CD8-positive, alpha-beta memory T cell (primary cell): ENCODE measurements at regions not wholly inside any gene's neighbourhood (a gene's known extent, or its start where the extent isn't known, plus 50 kb on each side); places are given as distances from the start of the nearest gene placed in this dataset.
A peak's percentile ranks its signal among the peaks of the same experiment; 100 is the strongest.

ENCODE experiments used
- CTCF ChIA-PET: fragments of 350-600 bp; sonication (Branson Sonifier 250); formaldehyde crosslinking; loops from one replicate; lab custom pipeline; 2021; ENCODE audit warnings: antibody characterized with exemption; lab: Charles Lee
- POLR2A ChIA-PET: fragments of 350-600 bp; sonication (Branson Sonifier 250); formaldehyde crosslinking; loops from one replicate; lab custom pipeline; 2021; ENCODE audit warnings: antibody characterized with exemption; lab: Charles Lee
- DNase-seq, 5 donors: peaks; one replicate each; pipeline versions ENCODE4 v3.0.0 to v3.0.0-alpha.2; 2020 to 2022; ENCODE audit warnings: mixed read lengths in 1 of 5
- H3K27ac ChIP-seq: one replicate; pipeline ENCODE4 v1.7.0; 2013; ENCODE audit warnings: low read depth, mild to moderate bottlenecking, low read length, moderate library complexity
- H3K27me3 ChIP-seq: 2 replicates; pipeline ENCODE4 v1.7.0; 2013; ENCODE audit warnings: low read length, mild to moderate bottlenecking; ENCODE audit not compliant: insufficient read depth, poor library complexity, severe bottlenecking
- H3K36me3 ChIP-seq: 2 replicates; pipeline ENCODE4 v1.7.0; 2013; ENCODE audit warnings: mild to moderate bottlenecking, low read length, moderate library complexity; ENCODE audit not compliant: insufficient read depth
- H3K4me1 ChIP-seq: 2 replicates; pipeline ENCODE4 v1.7.0; 2013; ENCODE audit warnings: mild to moderate bottlenecking, low read length, moderate library complexity; ENCODE audit not compliant: insufficient read depth
- H3K4me3 ChIP-seq: 2 replicates; pipeline ENCODE4 v1.7.0; 2013; ENCODE audit warnings: mild to moderate bottlenecking, low read length
- H3K9me3 ChIP-seq: 2 replicates; pipeline ENCODE4 v1.7.0; 2013; ENCODE audit warnings: mild to moderate bottlenecking, low read length
- H3K27ac Mint-ChIP-seq, 8 donors: one replicate each; pipeline ENCODE4 v1.8.0; 2020 to 2021; ENCODE audit warnings: mixed read lengths in 8 of 8, mild to moderate bottlenecking in 6 of 8, inconsistent platforms in 3 of 8, moderate library complexity in 3 of 8
- H3K27me3 Mint-ChIP-seq, 2 donors: one replicate each; pipeline ENCODE4 v1.8.0; 2020 to 2021; ENCODE audit warnings: mixed read lengths in 2 of 2, mild to moderate bottlenecking in 1 of 2, moderate library complexity in 1 of 2
- H3K36me3 Mint-ChIP-seq, 3 donors: one replicate each; pipeline ENCODE4 v1.8.0; 2020 to 2021; ENCODE audit warnings: mixed read lengths in 3 of 3, inconsistent platforms in 1 of 3, mild to moderate bottlenecking in 1 of 3
- H3K4me1 Mint-ChIP-seq, 3 donors: one replicate each; pipeline ENCODE4 v1.8.0; 2020 to 2021; ENCODE audit warnings: mixed read lengths in 3 of 3, inconsistent platforms in 1 of 3, mild to moderate bottlenecking in 1 of 3
- H3K4me3 Mint-ChIP-seq, 7 donors: one replicate each; pipeline ENCODE4 v1.8.0; 2020 to 2021; ENCODE audit warnings: mixed read lengths in 7 of 7, mild to moderate bottlenecking in 6 of 7, moderate library complexity in 4 of 7, inconsistent platforms in 2 of 7
- H3K9me3 Mint-ChIP-seq, 5 donors: one replicate each; pipeline ENCODE4 v1.8.0; 2020 to 2022; ENCODE audit warnings: mixed read lengths in 5 of 5, mild to moderate bottlenecking in 3 of 5, moderate library complexity in 2 of 5, inconsistent platforms in 1 of 5

DNA sequence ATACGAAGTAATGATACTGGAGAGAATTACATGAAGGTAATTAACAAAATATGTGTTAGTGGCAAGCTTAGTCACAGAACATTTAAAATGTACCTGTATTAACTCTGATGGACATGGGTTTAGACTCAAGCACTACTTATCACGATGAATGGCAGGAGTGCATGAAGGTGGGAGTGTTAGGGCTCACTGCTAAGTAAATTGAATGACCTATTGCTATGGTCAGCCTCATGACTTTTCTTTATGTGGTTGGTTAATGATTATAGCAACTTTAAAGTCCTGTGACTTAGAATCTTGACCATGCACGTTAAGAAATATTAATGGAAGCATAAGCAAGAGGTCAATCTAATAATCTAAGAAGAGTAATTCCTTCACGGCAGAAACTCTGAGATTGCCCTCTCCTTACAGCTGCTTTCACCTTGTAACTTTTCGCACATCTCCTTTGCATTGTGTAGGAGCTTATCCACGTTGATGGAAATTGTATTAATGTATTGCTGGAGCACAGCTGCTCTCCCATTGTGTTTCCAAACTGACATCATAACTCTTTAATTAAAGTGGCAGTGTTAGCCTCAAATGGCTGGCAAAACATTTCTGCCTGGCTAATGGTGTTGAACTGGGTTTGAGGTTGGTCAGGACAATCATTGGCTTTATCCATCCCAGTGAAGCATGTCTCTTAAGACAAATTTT is 114.5 kb downstream of the RXFP2 start:
- no peak overlapping the region for H3K27ac ChIP-seq
- peaks cover 5 to 7% of the 10 kb centered on the region in 2 donors for H3K27me3 Mint-ChIP-seq
- no peaks in the 10 kb centered on the region for H3K9me3 ChIP-seq
- no peaks in the 10 kb centered on the region for H3K9me3 Mint-ChIP-seq
- no peak overlapping the region for H3K4me3 ChIP-seq
- no peak for DNase-seq
- H3K27me3 ChIP-seq = no peaks in the 10 kb centered on the region
- H3K4me1 ChIP-seq = no peaks in the 10 kb centered on the region
- H3K4me1 Mint-ChIP-seq = peaks cover 0 to 9% (median 0%) of the 10 kb centered on the region in 3 donors
- H3K4me3 Mint-ChIP-seq = no peak overlapping the region
- CTCF ChIA-PET = no interaction called here
- POLR2A ChIA-PET = no interaction called here
- H3K36me3 Mint-ChIP-seq = no peaks in the 10 kb centered on the region
- H3K36me3 ChIP-seq = no peaks in the 10 kb centered on the region
- no peak overlapping the region for H3K27ac Mint-ChIP-seq

DNA sequence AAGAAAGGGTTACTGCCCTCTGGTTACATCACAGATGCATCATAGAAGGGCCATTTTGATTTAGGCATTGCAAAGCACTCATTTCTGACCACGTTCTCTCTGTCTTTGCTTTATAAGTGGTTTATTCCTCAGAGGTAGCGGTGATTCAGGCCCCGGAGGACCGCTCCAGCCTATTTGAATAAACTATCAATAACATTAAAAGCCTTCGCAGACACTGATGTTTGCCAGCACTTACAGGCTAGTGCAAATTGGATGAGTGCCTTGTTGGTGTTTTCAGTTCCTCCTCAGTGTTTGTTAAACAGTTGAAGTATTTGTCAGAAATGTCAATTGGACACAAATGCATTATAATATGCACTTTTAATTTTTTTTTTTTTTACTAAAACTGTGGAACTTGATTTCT is 120.2 kb downstream of the RXFP2 start:
- Mint-ChIP-seq H3K36me3 (no peaks in the 10 kb centered on the region), H3K27ac (no peak overlapping the region), H3K4me3 (no peak overlapping the region), H3K9me3 (peaks cover 0 to 3% (median 0%) of the 10 kb centered on the region in 5 donors), H3K4me1 (no peaks in the 10 kb centered on the region), H3K27me3 (peaks cover 2 to 9% of the 10 kb centered on the region in 2 donors)
- Histone ChIP-seq H3K27me3 (no peaks in the 10 kb centered on the region), H3K27ac (no peak overlapping the region), H3K36me3 (no peaks in the 10 kb centered on the region), H3K4me1 (no peaks in the 10 kb centered on the region), H3K4me3 (no peak overlapping the region), H3K9me3 (no peaks in the 10 kb centered on the region)
- ChIA-PET CTCF (no interaction called here), POLR2A (no interaction called here)
- DNase-seq = no peak

DNA sequence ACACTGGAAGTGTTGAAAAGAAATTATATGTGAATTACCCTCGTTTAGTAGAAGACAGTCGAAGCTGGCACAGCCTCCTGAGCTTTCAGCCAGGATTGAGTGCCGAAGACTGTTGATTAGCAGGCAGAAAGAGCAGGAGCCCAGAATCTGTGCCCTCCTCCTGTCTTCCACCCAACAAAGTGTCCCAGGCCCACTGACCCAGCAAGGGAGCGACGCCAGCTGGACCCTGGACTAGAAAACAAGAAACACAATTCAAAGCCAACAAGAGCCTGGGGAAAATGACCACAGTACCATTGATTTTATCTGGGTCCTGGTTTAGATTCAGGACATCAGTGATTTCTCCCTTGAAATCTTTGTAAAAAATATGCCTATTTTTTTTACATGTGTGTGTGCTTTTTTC is 120.7 kb downstream of the RXFP2 start:
- POLR2A ChIA-PET = no interaction called here
- CTCF ChIA-PET = no interaction called here
- Mint-ChIP-seq H3K27me3 (peaks cover 2 to 12% of the 10 kb centered on the region in 2 donors), H3K4me3 (no peak overlapping the region), H3K36me3 (peaks cover 0 to 1% (median 0%) of the 10 kb centered on the region in 3 donors), H3K27ac (peak overlapping the region in 1 of 8 donors; percentile 14), H3K9me3 (peaks cover 0 to 3% (median 0%) of the 10 kb centered on the region in 5 donors), H3K4me1 (no peaks in the 10 kb centered on the region)
- DNase-seq = no peak
- H3K27me3 ChIP-seq = no peaks in the 10 kb centered on the region
- H3K9me3 ChIP-seq = no peaks in the 10 kb centered on the region
- no peak overlapping the region for H3K27ac ChIP-seq
- no peak overlapping the region for H3K4me3 ChIP-seq
- no peaks in the 10 kb centered on the region for H3K36me3 ChIP-seq
- H3K4me1 ChIP-seq = no peaks in the 10 kb centered on the region

DNA sequence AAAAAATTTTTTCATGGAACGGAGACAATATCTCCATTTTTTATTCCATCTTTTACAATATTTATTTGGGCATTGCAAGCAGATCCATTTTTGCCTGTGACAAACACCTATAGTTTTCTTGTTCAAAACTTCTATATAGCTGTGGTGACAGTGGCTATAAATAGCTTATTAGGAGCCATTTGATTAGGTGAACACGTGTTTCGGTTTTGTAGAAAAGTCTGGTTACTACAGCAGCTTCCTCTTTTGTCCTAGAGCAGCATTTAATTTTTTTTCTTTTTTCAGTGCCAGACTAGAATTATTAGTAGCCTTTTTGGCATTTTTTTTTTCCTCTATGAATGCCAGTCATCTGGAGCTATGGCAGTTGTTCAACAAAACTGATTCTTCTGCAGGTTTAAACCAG is 123.5 kb downstream of the RXFP2 start:
- peaks cover 0 to 1% (median 0%) of the 10 kb centered on the region in 3 donors for H3K36me3 Mint-ChIP-seq
- no peak for DNase-seq

DNA sequence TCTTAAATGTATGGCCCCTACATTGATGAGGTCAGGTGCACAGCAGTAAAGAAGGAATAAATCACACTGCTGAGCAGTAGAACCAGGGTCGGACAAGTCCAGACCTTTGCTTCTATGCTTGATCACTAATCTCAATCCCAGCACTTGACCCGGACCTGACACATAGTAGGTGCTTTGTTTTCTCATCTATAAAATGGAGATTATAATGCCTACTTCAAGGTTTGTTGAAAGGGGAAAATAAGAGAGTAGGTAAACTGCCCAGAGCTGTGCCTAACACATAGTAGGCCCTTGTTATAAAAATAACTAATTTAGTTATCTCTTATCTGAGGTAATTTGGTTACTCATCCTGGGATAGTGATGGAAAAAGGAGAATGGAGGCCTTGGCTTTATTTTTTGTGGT is 125.0 kb downstream of the RXFP2 start:
- Mint-ChIP-seq H3K4me1 (no peaks in the 10 kb centered on the region), H3K9me3 (peaks cover 0 to 3% (median 0%) of the 10 kb centered on the region in 5 donors), H3K4me3 (no peak overlapping the region), H3K27me3 (peaks cover 0 to 7% of the 10 kb centered on the region in 2 donors), H3K27ac (no peak overlapping the region), H3K36me3 (peaks cover 0 to 1% (median 0%) of the 10 kb centered on the region in 3 donors)
- Histone ChIP-seq H3K4me1 (no peaks in the 10 kb centered on the region), H3K27ac (no peak overlapping the region), H3K27me3 (no peaks in the 10 kb centered on the region), H3K36me3 (no peaks in the 10 kb centered on the region), H3K9me3 (no peaks in the 10 kb centered on the region), H3K4me3 (no peak overlapping the region)
- ChIA-PET CTCF (no interaction called here), POLR2A (no interaction called here)
- no peak for DNase-seq

More for the DNA sequence above, 123.5 kb downstream of the RXFP2 start:
- Mint-ChIP-seq H3K27me3 (peaks cover 0 to 12% of the 10 kb centered on the region in 2 donors), H3K9me3 (peaks cover 0 to 3% (median 0%) of the 10 kb centered on the region in 5 donors), H3K4me1 (no peaks in the 10 kb centered on the region), H3K4me3 (no peak overlapping the region), H3K27ac (no peak overlapping the region)
- H3K4me1 ChIP-seq = no peaks in the 10 kb centered on the region
- no peaks in the 10 kb centered on the region for H3K9me3 ChIP-seq
- H3K27me3 ChIP-seq = no peaks in the 10 kb centered on the region
- POLR2A ChIA-PET = no interaction called here
- H3K4me3 ChIP-seq = no peak overlapping the region
- no peak overlapping the region for H3K27ac ChIP-seq
- H3K36me3 ChIP-seq = no peaks in the 10 kb centered on the region
- CTCF ChIA-PET = no interaction called here

DNA sequence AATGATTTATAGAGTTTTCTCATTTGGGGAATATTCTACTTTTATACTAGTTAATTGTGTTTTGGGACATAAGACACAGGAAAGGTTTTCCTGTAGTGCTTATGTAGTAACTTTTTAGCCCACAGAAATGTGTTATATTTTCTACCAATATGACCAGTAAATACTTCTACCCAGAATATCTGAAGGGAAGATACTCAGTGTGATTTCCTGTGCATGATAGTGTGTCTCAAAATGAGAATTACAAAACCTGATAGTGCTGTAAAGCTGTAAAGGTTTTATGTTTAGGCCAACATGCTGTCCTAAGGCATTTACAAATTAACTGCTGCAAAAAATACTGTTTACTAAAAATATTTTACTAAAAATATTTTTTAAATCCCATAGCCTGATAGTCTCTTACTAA is 126.8 kb downstream of the RXFP2 start:
- no peak for DNase-seq

DNA sequence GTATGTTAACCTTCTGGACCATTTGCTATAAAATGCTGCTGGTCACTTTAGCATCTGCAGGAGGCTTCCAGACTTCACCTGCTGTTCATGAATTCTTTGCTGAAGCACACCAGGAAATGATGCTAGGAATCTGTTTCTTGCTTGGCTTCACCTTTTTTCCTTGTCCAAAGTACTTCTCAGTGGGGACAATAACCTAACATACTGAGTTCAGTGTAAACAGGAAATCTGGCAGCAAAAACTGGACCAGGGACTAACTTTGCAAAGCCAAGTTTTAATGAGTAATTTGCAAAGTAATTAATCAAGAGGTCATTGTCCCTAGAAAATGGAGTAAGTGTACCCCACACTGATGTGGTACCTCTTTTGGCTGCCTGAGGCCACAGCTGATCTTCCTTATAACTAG is 128.4 kb downstream of the RXFP2 start:
- Mint-ChIP-seq H3K4me1 (no peaks in the 10 kb centered on the region), H3K9me3 (peaks cover 0 to 3% (median 0%) of the 10 kb centered on the region in 5 donors), H3K36me3 (peaks cover 0 to 1% (median 0%) of the 10 kb centered on the region in 3 donors), H3K27me3 (peaks cover 2 to 3% of the 10 kb centered on the region in 2 donors), H3K27ac (peak overlapping the region in 1 of 8 donors; percentile 18), H3K4me3 (no peak overlapping the region)
- Histone ChIP-seq H3K9me3 (no peaks in the 10 kb centered on the region), H3K4me1 (no peaks in the 10 kb centered on the region), H3K27ac (no peak overlapping the region), H3K27me3 (no peaks in the 10 kb centered on the region), H3K36me3 (no peaks in the 10 kb centered on the region), H3K4me3 (no peak overlapping the region)
- DNase-seq = no peak
- ChIA-PET CTCF (no interaction called here), POLR2A (no interaction called here)

More for the DNA sequence above, 126.8 kb downstream of the RXFP2 start:
- ChIA-PET POLR2A (no interaction called here), CTCF (no interaction called here)
- no peak overlapping the region for H3K27ac ChIP-seq
- no peak overlapping the region for H3K4me3 ChIP-seq
- Mint-ChIP-seq H3K27me3 (peaks cover 0 to 6% of the 10 kb centered on the region in 2 donors), H3K4me1 (no peaks in the 10 kb centered on the region), H3K4me3 (no peak overlapping the region), H3K27ac (no peak overlapping the region), H3K9me3 (peaks cover 0 to 3% (median 0%) of the 10 kb centered on the region in 5 donors), H3K36me3 (peaks cover 0 to 1% (median 0%) of the 10 kb centered on the region in 3 donors)
- H3K4me1 ChIP-seq = no peaks in the 10 kb centered on the region
- H3K36me3 ChIP-seq = no peaks in the 10 kb centered on the region
- H3K27me3 ChIP-seq = no peaks in the 10 kb centered on the region
- H3K9me3 ChIP-seq = no peaks in the 10 kb centered on the region

DNA sequence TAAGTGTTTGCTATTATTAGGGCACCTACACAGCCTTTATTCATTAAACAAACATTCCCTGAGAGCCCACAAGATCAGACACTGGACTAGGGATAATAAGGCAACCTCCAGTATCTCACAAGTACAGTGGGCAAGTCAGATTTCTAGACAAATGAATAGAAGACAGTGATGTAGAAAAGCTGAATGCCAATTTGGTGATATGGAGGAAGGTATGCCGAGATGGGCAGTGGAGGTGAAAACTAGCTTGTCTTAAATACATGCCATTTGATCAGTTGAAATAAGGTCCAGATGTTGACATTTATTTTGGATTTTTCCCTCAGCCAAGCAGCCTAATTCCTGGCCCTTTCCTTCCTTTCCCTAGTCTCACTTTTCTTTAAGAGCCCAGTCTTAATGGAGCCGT is 130.3 kb downstream of the RXFP2 start:
- H3K36me3 Mint-ChIP-seq = peaks cover 0 to 1% (median 0%) of the 10 kb centered on the region in 3 donors
- no peak overlapping the region for H3K27ac ChIP-seq
- H3K4me3 ChIP-seq = no peak overlapping the region
- ChIA-PET CTCF (no interaction called here), POLR2A (no interaction called here)
- peak overlapping the region in 1 of 8 donors; percentile 47 for H3K27ac Mint-ChIP-seq
- DNase-seq = no peak
- peaks cover 3 to 4% of the 10 kb centered on the region in 2 donors for H3K27me3 Mint-ChIP-seq
- H3K9me3 ChIP-seq = no peaks in the 10 kb centered on the region
- H3K4me1 ChIP-seq = no peaks in the 10 kb centered on the region
- no peaks in the 10 kb centered on the region for H3K4me1 Mint-ChIP-seq
- H3K27me3 ChIP-seq = no peaks in the 10 kb centered on the region
- H3K9me3 Mint-ChIP-seq = peaks cover 0 to 3% (median 0%) of the 10 kb centered on the region in 5 donors
- no peaks in the 10 kb centered on the region for H3K36me3 ChIP-seq
- no peak overlapping the region for H3K4me3 Mint-ChIP-seq
